IPS DF 4.7 (cell line): ENCODE measurements at regions not wholly inside any gene's neighbourhood (a gene's known extent, or its start where the extent isn't known, plus 50 kb on each side); places are given as distances from the start of the nearest gene placed in this dataset.

Source experiments
- DNase-seq: peaks from one replicate; pipeline ENCODE4 v3.0.0-alpha.2; 2013; ENCODE audit warnings: low spot score; ENCODE audit errors: extremely low read depth

DNA sequence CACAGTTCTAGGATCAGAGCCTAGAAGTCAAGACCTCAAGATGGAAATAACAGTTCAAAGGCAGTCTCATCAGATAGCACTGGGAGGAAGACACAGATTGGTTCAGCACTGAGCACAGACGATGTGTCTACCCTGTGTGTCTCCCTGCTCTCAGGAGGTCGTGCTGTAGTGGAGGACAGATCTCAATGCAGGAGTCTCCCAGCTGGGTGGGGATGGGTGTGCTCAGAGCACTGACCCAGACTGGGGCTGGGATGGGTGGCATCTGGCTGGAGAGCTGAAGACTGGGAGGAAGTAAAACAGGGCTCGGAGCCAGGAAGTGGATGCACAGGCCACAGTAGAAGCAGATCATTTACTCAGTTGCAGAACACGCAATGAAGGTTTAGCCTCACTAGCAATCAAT lies 69.5 kb upstream of the GDF10 start:
- DNase-seq, result no peak

DNA sequence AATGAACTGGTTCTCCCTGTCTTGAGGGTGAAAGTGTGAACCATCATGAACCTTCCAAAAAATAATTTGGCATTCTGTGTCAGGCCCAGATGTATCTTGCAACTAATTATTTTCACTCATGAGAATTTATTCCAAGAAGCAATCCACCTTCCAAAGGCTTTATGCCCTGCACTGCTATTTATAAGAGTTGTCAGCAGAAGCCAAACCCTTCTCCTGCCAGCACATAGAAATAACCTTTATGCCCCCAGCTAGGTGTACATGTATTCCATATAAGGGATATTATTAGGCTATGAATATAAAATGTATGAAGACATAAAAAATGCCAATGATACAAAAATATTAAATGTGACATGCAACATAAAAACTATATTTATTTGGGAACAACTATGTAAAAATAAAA lies 69.0 kb upstream of the GDF10 start:
- DNase-seq, result no peak

DNA sequence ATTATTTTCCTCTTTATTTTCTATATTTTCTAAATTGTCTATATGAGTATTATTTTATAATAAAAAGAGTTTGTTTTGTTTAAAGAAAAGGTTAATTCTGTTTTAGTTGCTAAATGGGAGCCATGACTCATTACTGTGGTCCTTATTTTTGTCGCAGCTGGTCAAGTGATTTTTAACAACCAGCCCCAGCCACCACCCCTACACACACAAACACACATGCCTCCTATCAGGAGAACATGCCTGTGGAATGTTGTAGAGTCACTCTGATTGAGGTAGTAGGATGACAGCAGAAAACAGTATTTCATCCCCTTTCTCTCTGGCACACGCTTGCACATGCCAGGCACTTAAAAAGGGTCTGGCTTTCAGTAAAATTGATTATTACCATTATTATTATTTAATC lies 68.6 kb upstream of the GDF10 start:
- no peak for DNase-seq

DNA sequence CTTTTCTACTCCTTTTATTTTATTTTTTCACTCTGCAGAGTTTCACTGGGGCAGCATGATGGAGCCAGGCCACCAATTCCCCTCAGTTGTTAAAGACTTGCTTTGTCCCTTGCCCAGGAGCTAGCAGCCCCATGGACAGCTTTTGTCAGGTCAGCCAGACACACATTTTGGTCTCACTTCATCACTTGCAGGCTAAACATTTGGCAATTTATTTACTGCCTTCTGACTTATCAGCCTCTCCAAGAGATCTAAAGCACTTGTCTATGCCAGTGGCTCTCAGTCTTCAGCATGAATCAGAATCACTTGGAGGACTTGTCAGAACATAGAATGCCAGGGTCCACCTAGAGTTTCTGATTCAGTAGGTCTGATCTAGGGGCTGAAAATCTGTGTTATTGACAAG lies 66.4 kb upstream of the GDF10 start:
- DNase-seq, result no peak

DNA sequence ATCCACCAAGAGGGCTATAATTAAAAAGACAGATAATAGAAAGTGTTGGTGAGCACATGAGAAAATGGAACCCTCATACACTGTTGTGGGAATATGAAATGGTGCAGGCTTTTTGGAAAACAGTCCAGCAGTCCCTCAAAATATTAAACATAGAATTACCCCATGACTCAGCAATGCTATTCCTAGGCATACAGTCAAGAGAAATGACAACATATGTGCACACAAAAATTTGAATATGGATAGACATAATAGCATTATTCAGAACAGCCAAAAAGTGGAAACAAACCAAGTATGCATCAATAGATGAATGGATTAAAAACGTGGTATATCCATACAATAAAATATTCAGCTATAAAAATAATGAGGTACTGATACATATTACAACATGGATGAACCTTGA lies 64.5 kb upstream of the GDF10 start:
- DNase-seq, result no peak

DNA sequence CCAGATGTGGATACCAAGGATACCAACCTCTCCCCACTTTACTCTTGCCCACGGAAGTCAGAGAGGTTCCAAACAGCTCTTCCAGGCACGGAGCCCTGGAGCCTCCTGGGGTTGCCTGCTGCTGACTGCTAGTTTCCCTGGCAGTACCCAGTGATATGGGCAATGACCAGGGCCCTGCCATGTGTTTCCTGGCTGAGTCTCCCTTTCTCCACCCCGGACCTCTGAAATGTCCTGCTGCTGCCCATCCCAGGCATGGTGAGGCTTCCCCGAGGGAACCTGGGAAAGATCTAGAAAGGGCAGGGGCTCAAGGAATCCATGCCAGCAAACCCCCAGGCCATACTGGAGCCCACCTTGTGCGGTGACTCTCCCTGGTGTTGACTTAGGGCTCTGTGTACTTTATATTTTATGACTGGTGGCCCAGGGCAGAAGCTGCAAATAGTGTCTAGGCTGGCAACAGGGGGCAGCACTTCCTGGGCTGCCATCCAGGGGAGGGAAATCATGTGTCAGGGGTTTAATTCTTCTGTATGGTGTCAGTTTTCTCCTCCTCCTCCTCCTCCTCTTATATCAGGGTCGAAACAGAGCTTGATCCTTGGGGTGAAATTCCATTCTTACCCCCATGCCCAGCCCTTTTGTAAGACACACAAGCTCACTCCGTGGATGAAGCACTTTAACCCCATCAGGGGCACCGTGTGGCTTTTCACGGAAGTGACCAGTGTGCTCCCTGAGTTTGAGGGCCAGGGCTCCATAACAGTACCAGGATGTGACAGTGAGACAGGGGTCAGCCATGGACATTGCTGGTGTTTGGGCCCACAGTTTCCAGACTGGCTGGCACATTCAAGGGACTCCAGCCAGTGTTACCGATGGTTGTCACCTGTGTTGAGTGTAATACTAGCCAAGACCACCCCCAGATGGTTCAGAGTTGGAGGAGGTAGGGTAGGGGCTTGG lies 62.4 kb upstream of the GDF10 start:
- no peak for DNase-seq

DNA sequence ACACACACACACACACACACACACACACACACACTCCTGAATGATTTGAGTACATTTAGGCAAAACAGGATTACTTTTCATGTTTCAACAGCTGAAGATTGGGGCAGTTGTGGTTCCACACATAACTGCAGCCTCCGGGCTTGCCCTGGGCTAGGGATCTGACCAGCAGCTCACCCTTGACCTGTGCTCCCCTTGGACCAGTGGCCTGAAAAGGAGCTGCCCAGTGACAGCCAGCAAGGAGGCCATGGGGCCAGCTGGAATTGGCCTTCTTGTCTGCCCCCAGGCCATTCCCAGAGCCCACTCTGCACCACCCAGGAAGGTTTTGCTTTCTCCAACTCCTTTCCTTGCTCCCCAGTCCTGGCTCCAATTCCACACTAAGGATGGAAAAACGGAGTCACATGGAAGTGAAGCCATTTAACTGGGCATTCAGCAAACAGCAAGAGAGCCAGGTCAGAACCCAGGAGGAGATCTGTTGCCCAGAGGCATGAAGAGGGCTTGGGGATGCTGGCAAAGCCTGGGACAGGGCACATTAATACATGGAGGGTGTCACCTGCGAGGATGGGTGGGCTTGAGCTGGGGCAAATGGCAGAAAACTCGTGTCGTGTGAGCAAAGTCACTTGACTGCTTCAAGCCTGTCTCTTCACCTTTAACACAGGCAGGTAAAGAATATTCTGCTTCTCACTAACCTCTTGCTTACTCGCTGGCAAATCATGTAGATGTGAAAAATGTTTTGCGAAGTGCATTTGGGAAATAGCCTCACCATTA lies 61.5 kb upstream of the GDF10 start:
- DNase-seq, result no peak

DNA sequence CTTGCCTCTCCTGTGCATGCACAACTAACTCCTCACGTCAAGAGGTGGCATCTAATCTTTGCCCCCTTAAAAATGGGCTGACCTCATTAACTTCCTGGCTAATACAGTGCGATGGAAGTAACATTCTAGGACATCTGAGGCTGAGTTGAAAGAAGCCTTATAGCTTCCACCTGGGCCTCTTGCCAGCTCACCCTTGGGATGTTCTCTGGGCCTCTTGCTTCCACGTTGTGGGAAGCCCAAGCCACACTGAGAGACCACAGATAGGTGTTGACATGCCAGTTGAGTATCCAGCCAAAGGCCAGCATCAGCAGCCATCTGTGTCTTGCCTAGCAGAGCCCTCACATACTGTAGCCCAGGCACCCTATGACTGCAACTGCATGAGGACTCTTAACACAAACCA lies 60.8 kb upstream of the GDF10 start:
- DNase-seq, result no peak

DNA sequence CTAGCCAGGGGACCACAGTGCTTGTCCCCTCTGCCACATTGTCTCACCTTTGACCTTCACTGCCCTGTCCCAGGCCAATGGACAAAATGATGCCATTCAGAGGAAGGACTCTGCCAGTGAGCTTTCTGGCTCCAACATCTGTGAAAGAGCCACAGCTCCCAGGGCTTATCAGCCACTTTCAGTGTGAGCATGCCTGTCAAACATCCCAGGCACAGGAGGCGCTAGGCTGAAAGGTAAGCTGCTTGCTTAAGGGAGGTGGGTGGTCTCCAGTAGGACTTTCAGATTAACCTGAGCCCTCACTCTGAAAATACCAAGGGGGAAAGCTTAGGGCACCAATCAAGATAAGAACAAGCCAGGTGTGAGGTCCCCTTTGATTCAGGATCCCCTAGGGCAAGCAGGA lies 59.8 kb upstream of the GDF10 start:
- DNase-seq, result no peak

DNA sequence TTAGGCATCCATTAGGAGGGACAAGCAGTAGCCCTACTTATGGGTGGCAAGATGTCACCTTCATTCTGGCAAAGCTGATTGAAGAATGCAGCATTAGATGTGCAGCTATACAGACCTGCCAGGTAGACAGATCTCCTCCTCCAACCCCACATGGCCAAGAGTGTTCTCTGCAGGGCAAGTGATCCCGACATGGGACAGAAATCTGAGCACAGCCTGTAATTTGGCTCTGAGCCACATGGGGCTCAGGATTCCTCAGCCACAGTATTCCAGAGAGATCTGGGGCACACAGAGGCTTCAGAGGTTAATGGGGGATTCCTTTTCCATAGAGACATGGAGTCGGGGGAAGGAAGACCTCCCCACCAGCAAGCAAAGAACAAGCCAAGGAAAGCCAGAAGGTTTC lies 58.7 kb upstream of the GDF10 start:
- no peak for DNase-seq

DNA sequence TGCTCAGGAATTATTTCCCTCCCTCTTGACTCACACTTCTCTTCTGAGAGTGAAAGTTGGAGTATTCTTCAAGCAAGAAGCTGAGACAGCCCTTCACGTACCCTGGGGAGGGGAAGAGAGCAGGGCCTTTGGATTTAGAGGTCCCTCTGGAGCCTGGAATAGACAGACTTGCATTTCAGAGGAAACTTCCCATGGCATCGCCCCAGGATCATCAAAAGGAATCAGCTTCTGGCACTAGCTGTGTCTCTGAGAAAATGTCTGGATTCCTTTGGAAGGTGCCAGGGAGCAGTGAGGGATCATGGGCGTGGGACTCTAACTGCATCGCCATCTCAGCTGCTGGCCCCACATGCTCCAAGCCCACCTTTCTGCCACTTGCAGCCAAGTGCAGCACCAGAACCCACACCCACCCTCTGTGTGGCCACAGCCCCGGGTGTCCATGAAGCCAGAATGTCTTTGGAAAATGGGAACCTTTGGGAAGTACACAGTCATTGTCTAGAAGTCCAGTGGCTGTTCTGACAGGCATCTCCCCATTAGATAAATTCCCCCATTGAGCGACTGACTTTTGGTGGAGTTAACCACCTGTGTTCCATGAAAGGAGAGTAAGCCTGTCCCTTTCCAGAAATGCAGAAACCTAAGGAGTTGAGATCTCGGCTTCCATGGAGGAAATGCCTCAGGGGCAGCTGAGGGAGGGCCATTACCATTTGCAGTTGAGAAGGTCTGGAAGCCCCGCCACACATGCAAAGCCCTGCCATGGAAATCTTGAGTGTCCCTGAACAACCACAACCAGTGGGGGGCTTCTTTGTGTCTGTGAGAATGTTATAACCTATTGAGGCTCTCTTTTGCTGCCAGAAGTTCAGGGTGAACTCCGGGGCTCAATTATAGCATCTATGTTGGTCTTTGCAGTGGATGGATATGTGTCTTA lies 57.8 kb upstream of the GDF10 start:
- no peak for DNase-seq

DNA sequence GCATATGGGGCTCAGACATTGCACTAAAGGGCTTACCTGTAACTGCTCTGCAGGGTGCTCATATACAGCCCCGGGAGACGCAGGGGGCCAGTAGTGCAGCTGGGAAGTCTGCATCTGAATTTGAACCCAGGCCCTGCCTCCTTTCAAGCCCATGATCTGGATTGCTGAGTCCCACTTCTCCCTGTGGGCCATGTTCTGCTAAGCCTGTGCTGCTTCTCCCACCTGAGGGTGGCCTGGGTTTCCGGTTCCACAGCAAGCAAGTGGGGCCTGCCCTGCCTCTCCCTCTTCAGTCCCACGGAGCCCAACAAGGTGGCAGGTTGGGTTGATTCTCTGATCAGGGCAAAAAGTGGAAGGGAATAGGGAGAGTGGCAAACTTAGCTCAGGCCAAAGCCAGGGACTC lies 56.6 kb upstream of the GDF10 start:
- no peak for DNase-seq

DNA sequence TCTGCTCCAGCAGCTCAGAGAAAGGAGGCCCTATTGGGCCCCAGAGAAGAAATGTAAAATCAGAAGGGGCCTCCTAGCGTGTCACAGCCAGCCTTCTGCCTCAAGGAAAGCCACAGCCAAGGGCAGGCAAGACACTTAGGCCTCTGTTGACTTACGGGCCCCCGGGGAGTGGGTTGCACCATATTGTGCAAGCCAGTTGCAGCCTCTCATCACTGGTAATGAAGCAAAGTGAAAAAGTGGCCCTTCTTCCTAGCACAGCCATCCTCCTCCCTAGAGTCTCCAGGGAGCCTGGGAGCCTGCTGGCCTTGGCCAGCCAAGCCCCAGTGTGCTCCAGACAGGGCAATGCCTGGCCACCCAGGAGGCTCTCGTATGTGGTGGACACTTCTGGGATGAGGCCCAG lies 56.2 kb upstream of the GDF10 start:
- no peak for DNase-seq

DNA sequence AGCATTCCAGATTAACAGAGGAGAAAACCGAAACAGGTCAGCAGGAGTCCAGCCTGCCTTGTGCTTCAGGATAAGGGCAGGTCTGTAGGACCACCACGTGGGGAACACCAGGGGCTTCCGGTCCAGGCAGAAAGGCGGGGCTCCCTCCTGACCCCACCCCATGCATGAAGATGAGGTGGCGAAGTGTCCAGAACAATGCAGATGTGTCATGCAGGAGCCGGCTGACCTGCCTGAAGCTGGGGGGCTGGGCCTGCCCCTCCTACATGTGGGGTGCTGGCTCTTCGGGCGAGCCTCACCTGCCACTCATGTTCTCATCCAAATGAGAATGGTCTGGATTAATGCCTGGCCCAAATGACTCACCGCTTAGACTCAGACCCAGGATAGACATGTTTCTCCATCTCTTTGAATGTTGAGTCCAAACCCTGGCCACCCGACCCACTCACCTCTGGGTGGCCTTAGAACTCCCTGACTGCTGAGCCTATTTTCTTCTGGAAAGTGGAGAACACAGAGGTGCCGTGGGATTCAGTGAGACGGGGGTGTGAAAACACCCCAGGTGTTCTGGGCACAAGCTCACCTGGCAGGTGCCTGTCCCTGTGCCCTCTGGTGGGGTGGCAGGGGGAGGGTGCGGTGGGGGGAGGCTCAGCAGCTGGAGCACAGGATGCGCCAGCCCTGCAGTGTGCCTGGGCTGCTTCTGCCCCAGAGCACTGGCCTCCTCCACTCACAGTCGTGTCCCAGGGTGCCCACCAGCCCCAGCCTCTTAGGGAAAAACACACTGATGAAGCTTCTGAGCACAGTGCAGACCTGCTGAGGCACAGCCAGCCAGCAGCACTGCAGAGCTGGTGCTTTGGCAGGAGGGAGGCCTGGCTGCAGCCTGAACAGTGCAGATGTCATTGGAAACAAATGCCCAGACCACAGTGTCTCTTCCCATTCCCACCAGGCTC lies 55.2 kb upstream of the GDF10 start:
- no peak for DNase-seq

DNA sequence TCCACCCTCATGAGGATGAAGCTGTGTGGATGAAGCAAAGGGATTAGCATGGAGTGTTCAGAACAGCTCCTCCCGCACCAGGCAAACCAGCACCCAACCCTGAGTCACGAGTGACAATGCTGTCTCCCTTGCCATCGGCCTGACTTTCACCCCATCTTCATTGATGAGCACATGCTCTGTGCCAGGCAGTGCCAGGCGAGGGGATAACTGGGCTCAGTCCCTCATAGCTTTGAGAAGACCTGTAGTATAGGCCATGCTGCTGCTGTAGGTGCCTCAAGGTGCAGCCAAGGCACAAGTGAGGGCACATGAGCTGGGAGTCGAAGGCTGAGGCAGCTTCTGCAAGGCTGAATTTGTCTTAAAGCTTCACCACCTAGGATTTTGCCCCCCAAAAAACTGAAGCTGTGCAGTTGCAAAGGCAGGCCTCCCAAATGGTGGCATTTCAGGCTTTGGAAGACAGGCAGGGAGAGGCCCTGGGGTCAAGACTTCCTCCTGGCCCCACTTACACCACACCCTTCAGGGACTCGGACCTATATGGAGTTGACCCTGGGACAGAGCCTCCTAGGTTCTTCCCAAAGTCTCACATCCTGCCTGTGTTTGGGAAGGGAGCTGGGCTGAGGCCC lies 54.2 kb upstream of the GDF10 start:
- no peak for DNase-seq

DNA sequence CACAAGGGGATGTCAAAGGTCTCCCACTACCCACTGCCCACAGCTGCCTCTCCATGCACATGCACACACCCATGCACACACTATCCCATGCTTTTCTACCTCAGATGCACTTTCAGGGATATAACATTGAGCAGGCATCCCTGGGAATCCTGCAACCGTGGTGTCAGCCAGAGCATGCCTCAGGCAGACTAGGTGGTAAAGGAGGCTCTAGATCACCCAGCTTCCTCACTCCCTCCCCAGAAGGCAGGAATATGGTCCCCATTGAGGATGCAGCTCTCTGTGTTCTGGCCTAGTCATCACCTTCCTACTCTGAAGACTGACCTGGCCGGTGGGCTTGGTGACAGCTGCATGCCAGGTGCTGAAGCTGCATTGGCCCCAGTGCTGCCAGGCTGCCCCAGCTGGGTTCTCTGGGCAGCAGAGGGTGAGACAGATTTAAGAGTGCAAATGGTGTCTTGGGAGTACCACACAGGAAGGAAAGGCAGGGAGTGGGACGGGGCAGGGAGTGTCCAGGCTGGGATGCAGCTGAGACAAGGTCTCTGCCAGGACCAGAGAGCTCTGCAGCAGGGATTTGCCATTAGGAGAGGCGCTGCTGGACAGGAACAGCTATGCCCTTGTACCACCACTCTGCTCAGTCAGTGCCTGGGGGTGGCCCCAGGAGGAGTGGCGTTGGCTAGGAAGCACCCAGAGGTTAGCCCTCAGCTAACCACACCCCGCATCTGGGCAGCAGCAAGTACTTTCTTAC lies 53.4 kb upstream of the GDF10 start:
- DNase-seq, result no peak

DNA sequence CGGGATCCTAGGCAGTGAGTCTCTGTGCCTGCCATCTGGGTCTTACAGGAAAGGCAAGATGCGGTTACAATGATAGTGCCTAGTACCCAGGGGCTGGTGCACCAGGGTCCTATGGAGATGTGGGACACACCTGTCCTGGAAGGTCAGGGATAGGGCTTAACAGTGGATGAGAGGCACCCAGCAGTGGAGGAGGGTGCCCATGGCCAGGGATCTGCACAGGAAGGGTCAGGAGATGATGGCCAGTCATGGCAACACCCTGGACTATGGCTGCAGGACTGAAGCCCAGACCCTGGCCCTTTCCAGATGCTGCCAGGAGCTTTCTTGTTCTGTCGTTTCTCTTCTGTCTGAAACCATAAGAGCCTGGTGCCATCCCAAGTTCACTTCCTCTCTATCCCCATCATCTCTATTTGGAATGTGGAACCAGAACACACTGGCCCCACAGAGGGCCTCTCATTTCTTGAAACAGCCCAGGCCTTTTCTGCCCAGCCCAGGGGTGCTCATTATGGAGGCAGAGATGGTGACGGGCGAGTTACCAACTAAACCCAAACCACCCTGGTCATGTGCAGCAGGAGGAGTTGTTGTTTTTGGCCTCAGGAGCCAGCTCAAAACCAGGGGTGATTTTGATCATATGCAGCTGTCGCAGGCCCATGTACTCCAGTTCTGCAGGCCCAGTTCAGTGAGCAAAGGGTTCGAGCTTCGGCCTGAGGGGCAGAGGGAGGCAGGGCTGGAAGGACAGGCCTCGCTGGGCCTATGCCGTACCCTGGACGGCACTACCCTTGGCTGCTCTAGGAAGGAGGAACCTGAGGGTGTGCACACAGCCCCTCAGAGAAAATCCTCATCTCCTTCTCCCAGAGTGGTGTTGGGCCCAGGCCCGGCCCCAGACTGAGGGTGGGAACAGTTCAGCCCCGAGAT lies 52.6 kb upstream of the GDF10 start:
- DNase-seq, result no peak

DNA sequence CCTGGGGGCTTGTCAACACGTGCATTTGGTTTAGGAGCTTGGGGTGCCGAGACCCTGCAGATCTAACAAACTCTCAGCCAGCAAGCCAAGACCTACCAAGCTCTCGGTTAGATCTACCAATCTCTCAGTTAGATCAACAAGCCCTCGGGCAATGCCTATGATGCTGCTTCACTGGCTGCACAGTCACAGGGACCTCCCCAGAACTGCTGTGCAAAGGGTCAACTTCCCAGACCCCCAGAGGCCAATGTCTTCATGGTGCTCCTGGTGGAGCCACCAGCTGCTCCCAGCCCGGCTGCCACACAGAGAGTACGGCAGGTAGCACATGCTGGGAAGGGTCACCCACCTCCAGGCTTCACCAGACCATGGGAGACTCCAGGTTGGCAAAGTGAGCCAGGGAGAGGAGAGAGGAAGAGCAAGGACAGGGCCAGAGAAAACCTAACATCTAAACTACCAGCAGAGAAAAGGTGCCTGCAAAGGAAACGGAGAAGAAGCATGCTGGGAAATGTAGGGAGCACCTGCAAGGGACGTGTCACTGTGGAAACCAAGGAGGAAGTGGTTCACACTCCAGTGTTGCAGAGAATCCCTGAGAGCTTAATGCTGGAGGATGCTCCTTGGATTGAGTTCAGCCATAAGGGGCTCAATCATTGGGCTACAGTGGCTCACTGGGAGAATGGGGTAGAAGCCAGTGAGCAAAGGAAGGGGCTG lies 51.5 kb upstream of the GDF10 start:
- DNase-seq, result no peak
